HepG2 (cell line): ENCODE measurements at regions not wholly inside any gene's neighbourhood (a gene's known extent, or its start where the extent isn't known, plus 50 kb on each side); places are given as distances from the start of the nearest gene placed in this dataset.

Experiments used
- ATAC-seq: fragments of 200-7000 bp; cut with Tn5 transposase; 3 replicates; pipeline ENCODE4 v1.9.1; 2020; ENCODE audit warnings: mild to moderate bottlenecking, moderate library complexity
- BruUV-seq: library from RNA; stranded (reverse); fragments of 400-500 nt; replicated peaks from 2 replicates; lab custom pipeline; 2021; lab: Mats Ljungman, UMichigan
- CTCF ChIA-PET: fragments of 300-600 bp; formaldehyde crosslinking; extraction: SDS; loops from one replicate; lab custom pipeline; 2021; ENCODE audit warnings: low total read pairs, inconsistent platforms, low intra/inter-chr PET ratio; lab: Yijun Ruan, JAX
- POLR2A ChIA-PET: fragments of 350-600 bp; sonication (Branson Sonifier 250); formaldehyde crosslinking; loops from one replicate; lab custom pipeline; 2020; ENCODE audit warnings: antibody characterized with exemption, inconsistent platforms; lab: Yijun Ruan, JAX
- DNase-seq: peaks from one replicate; pipeline ENCODE4 v3.0.0-alpha.2; 2015; ENCODE audit warnings: low spot score
- FAIRE-seq: peaks from 3 replicates; lab custom pipeline; 2011; peaks lifted over from hg19 to GRCh38; lab: Jason Lieb, UNC
- H2AFZ ChIP-seq: one replicate; pipeline ENCODE4 v1.6.1; 2011; ENCODE audit warnings: low read length, inconsistent platforms
- H3K27ac ChIP-seq: fragments of 300-600 bp; 3 replicates; pipeline ENCODE4 v1.8.0; 2011; ENCODE audit warnings: mixed run types, mild to moderate bottlenecking, mixed read lengths, low read length, inconsistent platforms; ENCODE audit not compliant: insufficient read depth; ENCODE audit errors: extremely low read length
- H3K27me3 ChIP-seq, 2 experiments: fragments of 200-600 bp in 1 of 2; 2 replicates in 1 of 2; 3 replicates in 1 of 2; pipeline versions ENCODE4 v1.6.0 to v1.8.0; 2011; ENCODE audit warnings: low read length in 2 of 2, mild to moderate bottlenecking in 2 of 2, moderate library complexity in 2 of 2, inconsistent platforms in 1 of 2; ENCODE audit not compliant: insufficient read depth in 2 of 2, control insufficient read depth in 1 of 2
- H3K36me3 ChIP-seq, 2 experiments: fragments of 200-600 bp in 1 of 2; replicated peaks in 1 of 2; 2 replicates in 1 of 2; 3 replicates in 1 of 2; pipeline versions ENCODE4 v1.5.1 to v1.8.0; 2011; ENCODE audit warnings: low read length in 2 of 2, inconsistent platforms in 1 of 2; ENCODE audit not compliant: insufficient read depth in 2 of 2, control insufficient read depth in 1 of 2
- H3K4me1 ChIP-seq: 2 replicates; pipeline ENCODE4 v1.5.1; 2012; ENCODE audit warnings: low read length, inconsistent platforms; ENCODE audit not compliant: insufficient read depth
- H3K4me2 ChIP-seq: 2 replicates; pipeline ENCODE4 v1.6.0; 2011; ENCODE audit warnings: low read depth, low read length, inconsistent platforms
- H3K4me3 ChIP-seq, 3 experiments: fragments of 200-600 bp in 1 of 3; sonication (generic), shearing (Covaris generic) in 1 of 3; replicated peaks in 1 of 3; 2 replicates each; pipeline ENCODE4 v1.5.1; 2011 to 2016; ENCODE audit warnings: low read length in 3 of 3, inconsistent platforms in 2 of 3, low read depth in 2 of 3, mild to moderate bottlenecking in 2 of 3, control low read depth in 1 of 3, mixed read lengths in 1 of 3; ENCODE audit not compliant: insufficient read depth in 1 of 3
- H3K79me2 ChIP-seq: one replicate; pipeline ENCODE4 v1.6.1; 2011; ENCODE audit warnings: low read length, inconsistent platforms; ENCODE audit not compliant: insufficient read depth
- H3K9ac ChIP-seq: 2 replicates; pipeline ENCODE4 v1.6.0; 2011; ENCODE audit warnings: mild to moderate bottlenecking, low read depth, low read length, inconsistent platforms; ENCODE audit not compliant: insufficient read depth
- H3K9me3 ChIP-seq: 2 replicates; pipeline ENCODE4 v1.5.1; 2012; ENCODE audit warnings: mild to moderate bottlenecking, low read length
- H4K20me1 ChIP-seq: 2 replicates; pipeline ENCODE4 v1.6.0; 2011; ENCODE audit warnings: inconsistent platforms, mild to moderate bottlenecking, low read length, moderate library complexity; ENCODE audit not compliant: insufficient read depth
- CENPT ChIP-seq: sonication (generic); formaldehyde crosslinking; IDR thresholded peaks from 2 replicates; pipeline ENCODE4 v1.8.0; 2022; ENCODE audit warnings: low read depth, mild to moderate bottlenecking, moderate library complexity, missing genetic modification reagents
- CHCHD3 ChIP-seq: sonication (generic); formaldehyde crosslinking; IDR thresholded peaks from 2 replicates; pipeline ENCODE4 v1.8.0; 2022; ENCODE audit warnings: mild to moderate bottlenecking, missing genetic modification reagents, moderate library complexity
- GATAD2A ChIP-seq: IDR thresholded peaks from 2 replicates; pipeline ENCODE4 v1.6.1; 2016
- HDAC6 ChIP-seq: fragments of 200-600 bp; sonication (generic); IDR thresholded peaks from 2 replicates; pipeline ENCODE4 v1.7.0; 2017; ENCODE audit warnings: mild to moderate bottlenecking, antibody characterized with exemption, low read length, low read depth
- HOXA9 ChIP-seq: sonication (generic); formaldehyde crosslinking; IDR thresholded peaks from 2 replicates; pipeline ENCODE4 v1.8.1; 2022; ENCODE audit warnings: missing genetic modification reagents, mild to moderate bottlenecking, moderate library complexity, borderline replicate concordance
- KAT2B ChIP-seq: fragments of 150-350 bp; IDR thresholded peaks from 2 replicates; pipeline ENCODE4 v1.6.1; 2014; ENCODE audit warnings: low read depth, low read length, borderline replicate concordance
- KAT7 ChIP-seq: IDR thresholded peaks from 2 replicates; pipeline ENCODE4 v1.6.1; 2018; ENCODE audit warnings: borderline replicate concordance, missing compliant biosample characterization
- MIXL1 ChIP-seq: IDR thresholded peaks from 2 replicates; pipeline ENCODE4 v1.6.1; 2016
- NFYB ChIP-seq: sonication (generic); formaldehyde crosslinking; IDR thresholded peaks from 2 replicates; pipeline ENCODE4 v1.4.0; 2020; ENCODE audit warnings: missing genetic modification reagents
- PLRG1 ChIP-seq: fragments of 450-650 bp; conservative IDR thresholded peaks from 2 replicates; pipeline ENCODE4 v1.6.1; 2016
- REXO4 ChIP-seq: sonication (generic); formaldehyde crosslinking; IDR thresholded peaks from 2 replicates; pipeline ENCODE4 v1.8.0; 2022; ENCODE audit warnings: missing genetic modification reagents, mild to moderate bottlenecking, borderline replicate concordance
- ZNF124 ChIP-seq: sonication (generic); formaldehyde crosslinking; IDR thresholded peaks from 2 replicates; pipeline ENCODE4 v1.4.0; 2020; ENCODE audit warnings: missing genetic modification reagents
- ZNF235 ChIP-seq: sonication (generic); formaldehyde crosslinking; IDR thresholded peaks from 2 replicates; pipeline ENCODE4 v1.8.1; 2023; ENCODE audit warnings: mild to moderate bottlenecking, missing genetic modification reagents, borderline replicate concordance
- ZNF619 ChIP-seq: sonication (generic); formaldehyde crosslinking; IDR thresholded peaks from 2 replicates; pipeline ENCODE4 v1.4.0; 2020; ENCODE audit warnings: mild to moderate bottlenecking, missing genetic modification reagents
- ZNF780A ChIP-seq: sonication (generic); formaldehyde crosslinking; IDR thresholded peaks from 2 replicates; pipeline ENCODE4 v1.8.0; 2022; ENCODE audit warnings: mild to moderate bottlenecking, missing genetic modification reagents, moderate library complexity
- WGBS: methylation state at CpG from one replicate; pipeline ENCODE4 v1.1.6; 2017; ENCODE audit warnings: low lambda C conversion rate; 5-methylcytosine and 5-hydroxymethylcytosine counted together
- in situ Hi-C: cut with HindIII; loops from 2 replicates; pipeline ENCODE4 v1.10.0; 2017; ENCODE audit warnings: low pct_unique_long_range_greater_than_20kb; ENCODE audit not compliant: extremely low pct_ligation_motif_present
- intact Hi-C: fragments of 100-400 bp; cut with micrococcal nuclease; formaldehyde crosslinking; loops from one replicate; pipeline ENCODE4 v1.10.0; 2022; ENCODE audit not compliant: unreplicated experiment
- TF ChIP-seq, protein P1 (sequence below): sonication (generic); formaldehyde crosslinking; IDR thresholded peaks from 2 replicates; pipeline ENCODE4 v1.4.0; 2020; ENCODE audit warnings: missing genetic modification reagents
- TF ChIP-seq, protein P2 (sequence below): fragments of 450-650 bp; IDR thresholded peaks from 2 replicates; pipeline ENCODE4 v1.6.1; 2017

DNA sequence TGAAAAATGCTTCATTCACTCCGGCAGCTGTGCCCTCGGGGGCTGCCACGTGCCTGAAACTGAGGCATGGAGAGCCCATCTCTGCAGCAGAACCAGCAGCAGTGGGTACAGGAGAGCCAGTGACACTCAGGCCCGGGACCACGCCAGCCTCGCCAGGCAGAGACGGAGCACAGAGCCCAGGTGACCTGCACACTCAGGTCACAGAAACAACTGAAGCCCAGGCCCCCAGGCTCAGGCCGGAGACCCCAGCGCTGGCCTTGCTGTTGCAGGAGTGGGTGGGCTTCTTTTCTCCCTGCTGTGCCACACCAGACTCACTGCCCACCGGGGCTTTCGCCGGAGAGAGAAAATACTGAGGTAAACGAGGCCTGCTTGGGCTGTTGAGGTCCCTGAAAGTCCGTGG lies 117.3 kb downstream of the SOX1 start:
- Histone ChIP-seq H3K27ac (no peak overlapping the region), H3K27me3 (peaks cover 2 to 24% of the 10 kb centered on the region in 2 experiments; a peak in 4 of 5 replicates), H3K9me3 (no peaks in the 10 kb centered on the region), H4K20me1 (no peaks in the 10 kb centered on the region), H3K4me1 (no peaks in the 10 kb centered on the region), H3K79me2 (no peaks in the 10 kb centered on the region), H3K36me3 (no peaks in the 10 kb centered on the region), H3K4me2 (no peak overlapping the region), H2AFZ (no peak overlapping the region), H3K4me3 (no peak overlapping the region), H3K9ac (no peak overlapping the region)
- CTCF ChIA-PET = no interaction called here
- POLR2A ChIA-PET = no interaction called here
- no peak for TF ChIP-seq CHCHD3
- TF ChIP-seq KAT7 (CRISPR knock-in tag) = no peak
- no peak for TF ChIP-seq NFYB (CRISPR knock-in tag)
- TF ChIP-seq PLRG1 = no peak
- TF ChIP-seq ZNF619 = no peak
- TF ChIP-seq, protein P1, sequence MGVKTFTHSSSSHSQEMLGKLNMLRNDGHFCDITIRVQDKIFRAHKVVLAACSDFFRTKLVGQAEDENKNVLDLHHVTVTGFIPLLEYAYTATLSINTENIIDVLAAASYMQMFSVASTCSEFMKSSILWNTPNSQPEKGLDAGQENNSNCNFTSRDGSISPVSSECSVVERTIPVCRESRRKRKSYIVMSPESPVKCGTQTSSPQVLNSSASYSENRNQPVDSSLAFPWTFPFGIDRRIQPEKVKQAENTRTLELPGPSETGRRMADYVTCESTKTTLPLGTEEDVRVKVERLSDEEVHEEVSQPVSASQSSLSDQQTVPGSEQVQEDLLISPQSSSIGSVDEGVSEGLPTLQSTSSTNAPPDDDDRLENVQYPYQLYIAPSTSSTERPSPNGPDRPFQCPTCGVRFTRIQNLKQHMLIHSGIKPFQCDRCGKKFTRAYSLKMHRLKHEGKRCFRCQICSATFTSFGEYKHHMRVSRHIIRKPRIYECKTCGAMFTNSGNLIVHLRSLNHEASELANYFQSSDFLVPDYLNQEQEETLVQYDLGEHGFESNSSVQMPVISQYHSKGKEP (CRISPR knock-in tag) = no peak
- no peak for TF ChIP-seq REXO4 (CRISPR knock-in tag)
- TF ChIP-seq ZNF780A = no peak
- no peak for TF ChIP-seq ZNF235
- TF ChIP-seq HDAC6 = no peak
- no peak for TF ChIP-seq KAT2B
- TF ChIP-seq ZNF124 (CRISPR knock-in tag) = no peak
- TF ChIP-seq MIXL1 (CRISPR knock-in tag) = no peak
- TF ChIP-seq GATAD2A (CRISPR knock-in tag) = no peak
- TF ChIP-seq CENPT (CRISPR knock-in tag) = no peak
- no peak for TF ChIP-seq HOXA9 (CRISPR knock-in tag)
- TF ChIP-seq, protein P2, sequence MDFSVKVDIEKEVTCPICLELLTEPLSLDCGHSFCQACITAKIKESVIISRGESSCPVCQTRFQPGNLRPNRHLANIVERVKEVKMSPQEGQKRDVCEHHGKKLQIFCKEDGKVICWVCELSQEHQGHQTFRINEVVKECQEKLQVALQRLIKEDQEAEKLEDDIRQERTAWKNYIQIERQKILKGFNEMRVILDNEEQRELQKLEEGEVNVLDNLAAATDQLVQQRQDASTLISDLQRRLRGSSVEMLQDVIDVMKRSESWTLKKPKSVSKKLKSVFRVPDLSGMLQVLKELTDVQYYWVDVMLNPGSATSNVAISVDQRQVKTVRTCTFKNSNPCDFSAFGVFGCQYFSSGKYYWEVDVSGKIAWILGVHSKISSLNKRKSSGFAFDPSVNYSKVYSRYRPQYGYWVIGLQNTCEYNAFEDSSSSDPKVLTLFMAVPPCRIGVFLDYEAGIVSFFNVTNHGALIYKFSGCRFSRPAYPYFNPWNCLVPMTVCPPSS = no peak
- in situ Hi-C loops (no loop called here), intact Hi-C loops (no loop called here)
- 45% methylated on average over 5 of the region's 14 CpGs for WGBS
- DNase-seq = no peak
- FAIRE-seq = no peak
- no TSS peak for BruUV-seq
- no peak for ATAC-seq
